Neural progenitor cell (in vitro differentiated cells): ENCODE measurements at regions not wholly inside any gene's neighbourhood (a gene's known extent, or its start where the extent isn't known, plus 50 kb on each side); places are given as distances from the start of the nearest gene placed in this dataset.

Experiments
- DNase-seq: peaks from one replicate; pipeline ENCODE4 v3.0.0-alpha.2; 2016; ENCODE audit warnings: low spot score
- H2AFZ ChIP-seq: fragments of 200-600 bp; sonication (generic); replicated peaks from 2 replicates; pipeline ENCODE4 v1.6.1; 2016; ENCODE audit warnings: antibody characterized with exemption
- H3F3A ChIP-seq: fragments of 200-600 bp; sonication (generic); 2 replicates; pipeline ENCODE4 v1.6.1; 2016; ENCODE audit warnings: antibody characterized with exemption, low read depth
- H3K27ac ChIP-seq: fragments of 200-600 bp; sonication (generic); 2 replicates; pipeline ENCODE4 v1.5.1; 2016; ENCODE audit warnings: mild to moderate bottlenecking
- H3K27me3 ChIP-seq: fragments of 200-600 bp; sonication (generic); 2 replicates; pipeline ENCODE4 v1.6.1; 2016; ENCODE audit warnings: mild to moderate bottlenecking, moderate library complexity
- H3K36me3 ChIP-seq: fragments of 200-600 bp; sonication (generic); 2 replicates; pipeline ENCODE4 v1.5.1; 2016
- H3K4me1 ChIP-seq: fragments of 200-600 bp; sonication (generic); 2 replicates; pipeline ENCODE4 v1.6.1; 2016; ENCODE audit warnings: mixed run types
- H3K4me2 ChIP-seq: fragments of 200-600 bp; sonication (generic); 2 replicates; pipeline ENCODE4 v1.6.1; 2016
- H3K4me3 ChIP-seq: fragments of 200-600 bp; sonication (generic); 2 replicates; pipeline ENCODE4 v1.5.1; 2016
- H3K79me2 ChIP-seq: fragments of 200-600 bp; sonication (generic); 2 replicates; pipeline ENCODE4 v1.6.1; 2016; ENCODE audit warnings: low read depth
- H3K9ac ChIP-seq: fragments of 200-600 bp; sonication (generic); 2 replicates; pipeline ENCODE4 v1.6.1; 2016
- H3K9me3 ChIP-seq: fragments of 200-600 bp; sonication (generic); 2 replicates; pipeline ENCODE4 v1.5.1; 2016; ENCODE audit warnings: low read depth
- H4K20me1 ChIP-seq: fragments of 200-600 bp; sonication (generic); 2 replicates; pipeline ENCODE4 v1.6.1; 2016; ENCODE audit warnings: low read depth
- H3K27ac Mint-ChIP-seq: 3 replicates; pipeline ENCODE4 v1.8.0; 2021; ENCODE audit warnings: mixed read lengths
- H3K27me3 Mint-ChIP-seq: 2 replicates; pipeline ENCODE4 v1.8.0; 2022; ENCODE audit warnings: low read depth, mild to moderate bottlenecking, inconsistent platforms, moderate library complexity, mixed read lengths; ENCODE audit not compliant: insufficient read depth
- H3K36me3 Mint-ChIP-seq: 3 replicates; pipeline ENCODE4 v1.8.0; 2021; ENCODE audit warnings: mixed read lengths
- H3K4me1 Mint-ChIP-seq: 3 replicates; pipeline ENCODE4 v1.8.0; 2021; ENCODE audit warnings: mixed read lengths
- H3K4me3 Mint-ChIP-seq: 3 replicates; pipeline ENCODE4 v1.8.0; 2021; ENCODE audit warnings: mild to moderate bottlenecking, moderate library complexity, mixed read lengths
- H3K9me3 Mint-ChIP-seq: 3 replicates; pipeline ENCODE4 v1.8.0; 2020; ENCODE audit warnings: mixed read lengths
- CTCF ChIP-seq: fragments of 200-600 bp; sonication (generic); IDR thresholded peaks from 2 replicates; pipeline ENCODE4 v1.5.1; 2017; ENCODE audit warnings: antibody characterized with exemption, mild to moderate bottlenecking
- EZH2 ChIP-seq: fragments of 200-600 bp; sonication (generic); IDR thresholded peaks from 2 replicates; pipeline ENCODE4 v1.6.1; 2017; ENCODE audit warnings: antibody characterized with exemption, mild to moderate bottlenecking, moderate library complexity
- EZH2phosphoT487 ChIP-seq: fragments of 200-600 bp; sonication (generic); IDR thresholded peaks from 2 replicates; pipeline ENCODE4 v1.6.1; 2017; ENCODE audit warnings: antibody characterized with exemption

GRCh38 chr13:99698816-99699099, 197.5 kb downstream of the TM9SF2 start:
- H3K9me3 ChIP-seq = no peaks in the 10 kb centered on the region
- peaks cover 45% of the 10 kb centered on the region for H3K4me1 Mint-ChIP-seq
- no peak overlapping the region for H3K4me3 ChIP-seq
- no peaks in the 10 kb centered on the region for H3K27me3 ChIP-seq
- H3K9ac ChIP-seq = no peak overlapping the region
- TF ChIP-seq EZH2phosphoT487 (no peak), EZH2 (no peak), CTCF (no peak)
- no peak overlapping the region for H3K4me2 ChIP-seq
- no peaks in the 10 kb centered on the region for H3K9me3 Mint-ChIP-seq
- peak overlapping the region; percentile 45 for H3K27ac ChIP-seq
- no peak overlapping the region for H2AFZ ChIP-seq
- H3K27me3 Mint-ChIP-seq = peaks cover 6% of the 10 kb centered on the region
- H3K4me3 Mint-ChIP-seq = no peak overlapping the region
- H3K27ac Mint-ChIP-seq = no peak overlapping the region
- peaks cover 3% of the 10 kb centered on the region for H3K36me3 Mint-ChIP-seq
- no peaks in the 10 kb centered on the region for H4K20me1 ChIP-seq
- peaks cover 28% of the 10 kb centered on the region for H3K4me1 ChIP-seq
- no peaks in the 10 kb centered on the region for H3K36me3 ChIP-seq
- no peaks in the 10 kb centered on the region for H3K79me2 ChIP-seq
- H3F3A ChIP-seq = peaks cover 53% of the 10 kb centered on the region
- no peak for DNase-seq

GRCh38 chr13:99698010-99698815, 196.9 kb downstream of the TM9SF2 start:
- H3F3A ChIP-seq = peaks cover 54% of the 10 kb centered on the region
- H3K27ac ChIP-seq = peak overlapping the region; percentile 45
- H3K79me2 ChIP-seq = no peaks in the 10 kb centered on the region
- peaks cover 6% of the 10 kb centered on the region for H3K27me3 Mint-ChIP-seq
- no peak overlapping the region for H2AFZ ChIP-seq
- no peaks in the 10 kb centered on the region for H3K9me3 ChIP-seq
- H3K27ac Mint-ChIP-seq = peak overlapping the region; percentile 92
- H3K4me1 Mint-ChIP-seq = peaks cover 45% of the 10 kb centered on the region
- H3K4me3 ChIP-seq = no peak overlapping the region
- no peak for TF ChIP-seq EZH2
- H3K9me3 Mint-ChIP-seq = no peaks in the 10 kb centered on the region
- H4K20me1 ChIP-seq = no peaks in the 10 kb centered on the region
- H3K36me3 Mint-ChIP-seq = peaks cover 3% of the 10 kb centered on the region
- no peak overlapping the region for H3K9ac ChIP-seq
- no peak overlapping the region for H3K4me3 Mint-ChIP-seq
- H3K27me3 ChIP-seq = no peaks in the 10 kb centered on the region
- peaks cover 28% of the 10 kb centered on the region for H3K4me1 ChIP-seq
- H3K4me2 ChIP-seq = no peak overlapping the region
- no peak for DNase-seq
- H3K36me3 ChIP-seq = no peaks in the 10 kb centered on the region

- H3K4me3 ChIP-seq = no peak overlapping the region
- Mint-ChIP-seq H3K9me3 (no peaks in the 10 kb centered on the region), H3K4me3 (no peak overlapping the region), H3K4me1 (peaks cover 59% of the 10 kb centered on the region), H3K27ac (peak overlapping the region; percentile 42), H3K27me3 (peaks cover 6% of the 10 kb centered on the region), H3K36me3 (peaks cover 3% of the 10 kb centered on the region)
- H3K9ac ChIP-seq = no peak overlapping the region
- TF ChIP-seq EZH2 = no peak
- no peak for TF ChIP-seq CTCF
- TF ChIP-seq EZH2phosphoT487 = no peak
- no peaks in the 10 kb centered on the region for H3K9me3 ChIP-seq
- no peak overlapping the region for H3K27ac ChIP-seq
- peaks cover 40% of the 10 kb centered on the region for H3K4me1 ChIP-seq
- H3K27me3 ChIP-seq = no peaks in the 10 kb centered on the region
- peaks cover 57% of the 10 kb centered on the region for H3F3A ChIP-seq
- H3K36me3 ChIP-seq = no peaks in the 10 kb centered on the region
- no peak for DNase-seq
- H3K79me2 ChIP-seq = peaks cover 4% of the 10 kb centered on the region
- H2AFZ ChIP-seq = no peak overlapping the region
- H4K20me1 ChIP-seq = no peaks in the 10 kb centered on the region
- H3K4me2 ChIP-seq = no peak overlapping the region
Measured at GRCh38 chr13:99695857-99696256, 194.6 kb downstream of the TM9SF2 start.

GRCh38 chr13:99693852-99694611, 192.8 kb downstream of the TM9SF2 start:
- H3K27me3 Mint-ChIP-seq = peaks cover 6% of the 10 kb centered on the region
- H3K4me1 ChIP-seq = peaks cover 59% of the 10 kb centered on the region
- no peak overlapping the region for H3K4me3 Mint-ChIP-seq
- H3K9ac ChIP-seq = no peak overlapping the region
- peak overlapping the region; percentile 31 for H3K4me2 ChIP-seq
- peaks cover 72% of the 10 kb centered on the region for H3K4me1 Mint-ChIP-seq
- peaks cover 3% of the 10 kb centered on the region for H3K36me3 Mint-ChIP-seq
- no peak overlapping the region for H3K4me3 ChIP-seq
- TF ChIP-seq EZH2phosphoT487 (no peak), CTCF (no peak), EZH2 (no peak)
- no peaks in the 10 kb centered on the region for H4K20me1 ChIP-seq
- H3K27ac ChIP-seq = peak overlapping the region; percentile 35
- peaks cover 68% of the 10 kb centered on the region for H3F3A ChIP-seq
- peak overlapping the region; percentile 7 for H2AFZ ChIP-seq
- DNase-seq = no peak
- no peaks in the 10 kb centered on the region for H3K9me3 ChIP-seq
- no peaks in the 10 kb centered on the region for H3K9me3 Mint-ChIP-seq
- peak overlapping the region; percentile 89 for H3K27ac Mint-ChIP-seq
- H3K36me3 ChIP-seq = no peaks in the 10 kb centered on the region
- peaks cover 18% of the 10 kb centered on the region for H3K79me2 ChIP-seq
- no peaks in the 10 kb centered on the region for H3K27me3 ChIP-seq
